DMS 273 treated with DMSO at 0.1 percent for 48 hours (cell line): ENCODE measurements at regions not wholly inside any gene's neighbourhood (a gene's known extent, or its start where the extent isn't known, plus 50 kb on each side); places are given as distances from the start of the nearest gene placed in this dataset.
"Not testable (repeated sequence)": the region's sequence is repeated elsewhere in the genome, so short reads cannot be mapped to it uniquely, and the experiment has no call there.

Source experiments
- DNase-seq: peaks from one replicate; lab custom pipeline; 2025; lab: John Stamatoyannopoulos, UW

GRCh38 chr4:62528874-62529273 lies 1328.7 kb downstream of the ADGRL3 start:
- no peak for DNase-seq

- no peak for DNase-seq
Measured at GRCh38 chr4:62526671-62527070, 1326.5 kb downstream of the ADGRL3 start.

- DNase-seq: no peak
Measured at GRCh38 chr4:62523256-62523655, 1323.1 kb downstream of the ADGRL3 start.

GRCh38 chr4:62522273-62522672 lies 1322.1 kb downstream of the ADGRL3 start:
- no peak for DNase-seq

GRCh38 chr4:62517716-62518115 lies 1317.6 kb downstream of the ADGRL3 start:
- DNase-seq: no peak

- no peak for DNase-seq
Measured at GRCh38 chr4:62513306-62513705, 1313.2 kb downstream of the ADGRL3 start.

- no peak for DNase-seq
Measured at GRCh38 chr4:62512271-62512670, 1312.1 kb downstream of the ADGRL3 start.

- no peak for DNase-seq
Measured at GRCh38 chr4:62510228-62510627, 1310.1 kb downstream of the ADGRL3 start.

GRCh38 chr4:62500296-62500695 lies 1300.2 kb downstream of the ADGRL3 start:
- no peak for DNase-seq

GRCh38 chr4:62495032-62495431 lies 1294.9 kb downstream of the ADGRL3 start:
- DNase-seq: no peak

- DNase-seq: not testable (repeated sequence)
Measured at GRCh38 chr4:62491756-62492155, 1291.6 kb downstream of the ADGRL3 start.

- DNase-seq: no peak
Measured at GRCh38 chr4:62490635-62491034, 1290.5 kb downstream of the ADGRL3 start.

GRCh38 chr4:62487016-62487415 lies 1286.9 kb downstream of the ADGRL3 start:
- no peak for DNase-seq

- DNase-seq: no peak
Measured at GRCh38 chr4:62484357-62484756, 1284.2 kb downstream of the ADGRL3 start.

GRCh38 chr4:62482355-62482754 lies 1282.2 kb downstream of the ADGRL3 start:
- no peak for DNase-seq

GRCh38 chr4:62475596-62475995 lies 1275.5 kb downstream of the ADGRL3 start:
- DNase-seq: no peak

GRCh38 chr4:62474802-62475201 lies 1274.7 kb downstream of the ADGRL3 start:
- DNase-seq: no peak

- no peak for DNase-seq
Measured at GRCh38 chr4:62471021-62471420, 1270.9 kb downstream of the ADGRL3 start.

- DNase-seq: no peak
Measured at GRCh38 chr4:62470421-62470983, 1270.4 kb downstream of the ADGRL3 start.

GRCh38 chr4:62470020-62470419 lies 1269.9 kb downstream of the ADGRL3 start:
- DNase-seq: no peak

- no peak for DNase-seq
Measured at GRCh38 chr4:62461961-62462360, 1261.8 kb downstream of the ADGRL3 start.

GRCh38 chr4:62460329-62460728 lies 1260.2 kb downstream of the ADGRL3 start:
- no peak for DNase-seq

GRCh38 chr4:62457356-62457755 lies 1257.2 kb downstream of the ADGRL3 start:
- no peak for DNase-seq

GRCh38 chr4:62455871-62456270 lies 1255.7 kb downstream of the ADGRL3 start:
- no peak for DNase-seq

- DNase-seq: no peak
Measured at GRCh38 chr4:62454535-62454934, 1254.4 kb downstream of the ADGRL3 start.
